ENCODE measurements at regions not wholly inside any gene's neighbourhood (a gene's known extent, or its start where the extent isn't known, plus 50 kb on each side); places are given as distances from the start of the nearest gene placed in this dataset.

- no peaks in the 10 kb centered on the region for H3K4me1 Mint-ChIP-seq (ENCODE audit: low read depth)
- no peak for DNase-seq
- ATAC-seq (replicated peaks in 1 of 2): no peak
- H3K36me3 Mint-ChIP-seq (ENCODE audit: insufficient read depth in 2 of 2): no peaks in the 10 kb centered on the region
- H3K9me3 Mint-ChIP-seq: no peaks in the 10 kb centered on the region
- no peak overlapping the region for H3K27ac Mint-ChIP-seq
- no peak overlapping the region for H3K4me3 Mint-ChIP-seq
- H3K27me3 Mint-ChIP-seq (ENCODE audit: low read depth): no peaks in the 10 kb centered on the region
These were observed 891.1 kb upstream of the HS3ST1 start for GRCh38 chr4:12319765-12320164.

GRCh38 chr4:12304905-12305304 lies 876.2 kb upstream of the HS3ST1 start:
- H3K9me3 Mint-ChIP-seq: peaks cover 11 to 12% of the 10 kb centered on the region in 2 donors

DNA sequence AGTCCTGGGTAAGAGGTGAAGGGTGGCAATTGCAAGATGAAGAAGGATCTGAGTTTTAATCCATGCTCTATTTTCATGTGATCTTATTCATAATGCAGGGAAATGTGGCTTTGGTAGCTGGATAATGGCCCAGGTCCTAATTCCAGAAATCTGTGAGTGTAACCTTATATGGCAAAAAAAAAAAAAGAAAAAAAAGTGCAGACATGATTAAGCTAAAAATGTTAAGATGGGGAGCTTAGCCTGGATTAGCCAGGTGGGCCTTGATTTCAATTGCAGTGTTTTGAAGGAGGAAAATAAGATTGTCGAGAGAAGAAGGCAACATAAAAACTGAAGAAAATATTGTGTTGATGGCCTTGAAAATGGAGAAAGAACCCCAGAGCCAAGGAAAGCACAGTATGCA lies 867.7 kb upstream of the HS3ST1 start:
- Mint-ChIP-seq H3K27ac (no peak overlapping the region), H3K4me1 (ENCODE audit: low read depth) (no peaks in the 10 kb centered on the region), H3K4me3 (no peak overlapping the region), H3K36me3 (ENCODE audit: insufficient read depth in 2 of 2) (no peaks in the 10 kb centered on the region), H3K27me3 (ENCODE audit: low read depth) (no peaks in the 10 kb centered on the region), H3K9me3 (peaks cover 6% of the 10 kb centered on the region in 2 donors)
- DNase-seq: no peak
- ATAC-seq (replicated peaks in 1 of 2): no peak

More at GRCh38 chr4:12304905-12305304, 876.2 kb upstream of the HS3ST1 start:
- Mint-ChIP-seq H3K27ac (no peak overlapping the region), H3K4me3 (no peak overlapping the region), H3K4me1 (ENCODE audit: low read depth) (no peaks in the 10 kb centered on the region), H3K27me3 (ENCODE audit: low read depth) (no peaks in the 10 kb centered on the region), H3K36me3 (ENCODE audit: insufficient read depth in 2 of 2) (no peaks in the 10 kb centered on the region)
- ATAC-seq (replicated peaks in 1 of 2): no peak
- no peak for DNase-seq

- Mint-ChIP-seq H3K9me3 (peaks cover 5 to 6% of the 10 kb centered on the region in 2 donors), H3K27ac (no peak overlapping the region), H3K4me3 (no peak overlapping the region), H3K36me3 (ENCODE audit: insufficient read depth in 2 of 2) (no peaks in the 10 kb centered on the region), H3K27me3 (ENCODE audit: low read depth) (no peaks in the 10 kb centered on the region), H3K4me1 (ENCODE audit: low read depth) (no peaks in the 10 kb centered on the region)
- DNase-seq (no peak), ATAC-seq (replicated peaks in 1 of 2) (no peak)
These were observed 865.3 kb upstream of the HS3ST1 start for GRCh38 chr4:12293906-12294525.

DNA sequence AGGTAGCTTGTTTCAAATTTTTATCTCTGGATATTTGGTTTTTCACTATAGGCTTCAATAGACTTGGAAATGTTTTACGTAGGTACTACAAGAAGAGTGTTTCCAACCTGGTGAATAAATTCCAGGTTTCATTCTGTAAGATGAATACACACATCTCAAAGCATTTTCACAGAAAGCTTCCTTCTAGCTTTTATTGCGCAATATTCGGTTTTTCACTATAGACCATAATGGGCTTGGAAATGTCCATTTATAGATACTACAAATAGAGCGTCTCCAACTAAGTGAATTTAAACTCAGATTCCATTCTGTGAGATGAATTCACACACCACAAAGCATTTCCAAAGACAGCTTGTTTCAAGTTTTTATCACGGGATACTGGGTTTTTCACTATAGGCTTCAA lies 857.7 kb upstream of the HS3ST1 start:
- no peak overlapping the region for H3K27ac Mint-ChIP-seq
- no peak for DNase-seq
- H3K9me3 Mint-ChIP-seq: peaks cover 0 to 1% of the 10 kb centered on the region in 2 donors
- H3K4me3 Mint-ChIP-seq: no peak overlapping the region
- no peaks in the 10 kb centered on the region for H3K4me1 Mint-ChIP-seq (ENCODE audit: low read depth)
- H3K27me3 Mint-ChIP-seq (ENCODE audit: low read depth): no peaks in the 10 kb centered on the region
- peaks cover 0 to 4% of the 10 kb centered on the region in 2 donors for H3K36me3 Mint-ChIP-seq (ENCODE audit: insufficient read depth in 2 of 2)
- no peak for ATAC-seq (replicated peaks in 1 of 2)

GRCh38 chr4:12270546-12270945 lies 841.9 kb upstream of the HS3ST1 start:
- Mint-ChIP-seq H3K27me3 (ENCODE audit: low read depth) (no peaks in the 10 kb centered on the region), H3K4me1 (ENCODE audit: low read depth) (no peaks in the 10 kb centered on the region), H3K36me3 (ENCODE audit: insufficient read depth in 2 of 2) (no peaks in the 10 kb centered on the region), H3K9me3 (peaks cover 3 to 4% of the 10 kb centered on the region in 2 donors), H3K4me3 (no peak overlapping the region), H3K27ac (no peak overlapping the region)
- ATAC-seq (replicated peaks in 1 of 2) (no peak), DNase-seq (no peak)

- Mint-ChIP-seq H3K9me3 (peaks cover 3 to 7% of the 10 kb centered on the region in 2 donors), H3K4me3 (no peak overlapping the region), H3K27ac (no peak overlapping the region), H3K4me1 (ENCODE audit: low read depth) (no peaks in the 10 kb centered on the region), H3K27me3 (ENCODE audit: low read depth) (no peaks in the 10 kb centered on the region), H3K36me3 (ENCODE audit: insufficient read depth in 2 of 2) (no peaks in the 10 kb centered on the region)
- ATAC-seq (replicated peaks in 1 of 2): no peak
- no peak for DNase-seq
These were observed 836.9 kb upstream of the HS3ST1 start for GRCh38 chr4:12265554-12265953.

GRCh38 chr4:12260453-12260852 lies 831.8 kb upstream of the HS3ST1 start:
- Mint-ChIP-seq H3K4me1 (ENCODE audit: low read depth) (no peaks in the 10 kb centered on the region), H3K36me3 (ENCODE audit: insufficient read depth in 2 of 2) (peaks cover 0 to 3% of the 10 kb centered on the region in 2 donors), H3K9me3 (peaks cover 8 to 9% of the 10 kb centered on the region in 2 donors), H3K27me3 (ENCODE audit: low read depth) (no peaks in the 10 kb centered on the region), H3K27ac (no peak overlapping the region), H3K4me3 (no peak overlapping the region)
- ATAC-seq (replicated peaks in 1 of 2): no peak
- no peak for DNase-seq

DNA sequence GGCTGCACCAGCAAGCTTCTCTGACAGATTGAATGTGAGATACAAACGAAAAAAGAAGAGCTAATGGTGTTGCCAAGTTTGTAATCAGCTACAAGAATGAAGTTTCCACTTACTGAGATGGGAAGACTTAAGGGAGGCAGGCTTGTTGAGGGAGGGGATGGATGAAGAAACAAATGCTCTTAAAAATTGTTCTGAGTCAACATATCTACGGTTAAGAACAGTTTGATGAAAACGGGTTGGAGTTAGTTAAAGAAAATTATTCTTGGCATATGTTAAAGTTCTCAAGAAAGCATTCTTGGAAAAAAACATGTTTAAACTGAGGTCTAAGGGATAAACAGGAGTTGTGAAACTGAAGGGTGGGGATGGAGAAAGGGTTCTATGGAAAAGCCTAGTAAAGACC lies 816.3 kb upstream of the HS3ST1 start:
- ATAC-seq (replicated peaks in 1 of 2): no peak
- Mint-ChIP-seq H3K27ac (no peak overlapping the region), H3K36me3 (ENCODE audit: insufficient read depth in 2 of 2) (peaks cover 0 to 1% of the 10 kb centered on the region in 2 donors)

DNA sequence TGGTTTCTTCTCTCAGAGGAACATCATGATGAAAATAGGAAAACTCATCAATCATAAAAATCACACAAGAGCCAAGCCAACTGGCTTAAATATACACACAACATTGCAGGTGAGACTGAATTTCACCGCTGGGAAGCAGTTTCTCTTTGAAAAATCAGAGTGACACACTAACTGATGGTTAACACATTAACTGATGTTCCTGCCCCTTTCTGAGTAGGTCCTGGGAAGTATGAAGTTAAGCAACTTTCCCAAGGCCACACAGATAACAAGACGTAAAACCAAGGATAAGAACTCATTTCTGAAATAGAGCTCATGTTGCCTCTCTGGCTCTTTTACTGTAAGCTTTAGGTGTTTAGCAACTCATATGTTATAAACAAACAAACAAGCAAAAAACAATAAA lies 813.7 kb upstream of the HS3ST1 start:
- H3K4me3 Mint-ChIP-seq: no peak overlapping the region
- H3K27ac Mint-ChIP-seq: no peak overlapping the region
- no peaks in the 10 kb centered on the region for H3K27me3 Mint-ChIP-seq (ENCODE audit: low read depth)
- peaks cover 1 to 2% of the 10 kb centered on the region in 2 donors for H3K36me3 Mint-ChIP-seq (ENCODE audit: insufficient read depth in 2 of 2)
- peaks cover 7 to 11% of the 10 kb centered on the region in 2 donors for H3K9me3 Mint-ChIP-seq
- no peak for ATAC-seq (replicated peaks in 1 of 2)
- no peaks in the 10 kb centered on the region for H3K4me1 Mint-ChIP-seq (ENCODE audit: low read depth)
- DNase-seq: no peak

More for the DNA sequence above, 816.3 kb upstream of the HS3ST1 start:
- H3K4me1 Mint-ChIP-seq (ENCODE audit: low read depth): no peaks in the 10 kb centered on the region
- H3K4me3 Mint-ChIP-seq: no peak overlapping the region
- DNase-seq: no peak
- peaks cover 7 to 10% of the 10 kb centered on the region in 2 donors for H3K9me3 Mint-ChIP-seq
- H3K27me3 Mint-ChIP-seq (ENCODE audit: low read depth): no peaks in the 10 kb centered on the region

- Mint-ChIP-seq H3K36me3 (ENCODE audit: insufficient read depth in 2 of 2) (peaks cover 0 to 3% of the 10 kb centered on the region in 2 donors), H3K4me1 (ENCODE audit: low read depth) (no peaks in the 10 kb centered on the region), H3K9me3 (peaks cover 3 to 12% of the 10 kb centered on the region in 2 donors), H3K27ac (no peak overlapping the region), H3K27me3 (ENCODE audit: low read depth) (no peaks in the 10 kb centered on the region), H3K4me3 (no peak overlapping the region)
- no peak for DNase-seq
- no peak for ATAC-seq (replicated peaks in 1 of 2)
These were observed 811.4 kb upstream of the HS3ST1 start for GRCh38 chr4:12239897-12240636.

DNA sequence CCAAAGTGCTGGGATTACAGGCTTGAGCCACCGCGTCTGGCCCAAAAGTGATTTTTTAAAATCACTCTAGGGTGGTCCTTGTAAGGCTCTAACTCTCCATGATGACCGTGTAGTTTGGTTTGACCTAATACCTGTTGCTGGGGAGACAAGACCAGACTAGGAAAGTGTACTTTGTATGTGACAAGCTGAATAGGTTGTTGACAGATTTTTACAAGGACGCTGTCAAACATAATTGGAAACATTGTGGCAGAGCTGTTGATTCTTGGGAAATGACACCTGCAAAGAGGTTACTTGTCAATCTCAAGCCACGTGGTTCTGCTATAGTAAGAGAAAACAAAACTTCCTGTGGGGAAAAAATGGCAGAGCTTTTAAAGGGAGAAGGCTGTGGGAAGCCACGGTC lies 802.4 kb upstream of the HS3ST1 start:
- DNase-seq: no peak
- H3K9me3 Mint-ChIP-seq: peaks cover 4 to 7% of the 10 kb centered on the region in 2 donors
- ATAC-seq (replicated peaks in 1 of 2): no peak
- no peak overlapping the region for H3K27ac Mint-ChIP-seq
- H3K36me3 Mint-ChIP-seq (ENCODE audit: insufficient read depth in 2 of 2): no peaks in the 10 kb centered on the region
- no peaks in the 10 kb centered on the region for H3K27me3 Mint-ChIP-seq (ENCODE audit: low read depth)
- H3K4me1 Mint-ChIP-seq (ENCODE audit: low read depth): no peaks in the 10 kb centered on the region
- no peak overlapping the region for H3K4me3 Mint-ChIP-seq

DNA sequence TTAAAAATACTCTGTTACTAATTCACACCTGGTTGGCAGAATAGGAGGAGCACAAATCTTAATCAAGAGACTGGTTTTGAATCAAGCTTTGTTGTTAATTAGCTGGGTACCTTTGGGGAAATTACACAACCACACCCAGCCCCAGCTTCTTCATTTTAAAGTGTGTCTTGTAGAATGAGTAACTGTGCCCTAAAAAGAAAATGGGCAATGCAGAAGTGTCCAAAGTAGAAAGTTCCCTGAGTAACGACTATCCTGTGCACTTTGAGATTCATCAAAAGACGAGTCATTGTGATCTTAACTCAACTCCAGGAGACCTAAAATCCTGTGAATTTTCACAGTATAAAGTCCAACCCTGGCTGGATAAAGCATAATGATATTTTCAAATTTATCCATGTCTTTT lies 792.3 kb upstream of the HS3ST1 start:
- Mint-ChIP-seq H3K27ac (no peak overlapping the region), H3K4me3 (no peak overlapping the region), H3K4me1 (ENCODE audit: low read depth) (no peaks in the 10 kb centered on the region), H3K36me3 (ENCODE audit: insufficient read depth in 2 of 2) (no peaks in the 10 kb centered on the region), H3K27me3 (ENCODE audit: low read depth) (no peaks in the 10 kb centered on the region), H3K9me3 (peaks cover 0 to 6% of the 10 kb centered on the region in 2 donors)
- DNase-seq (no peak), ATAC-seq (replicated peaks in 1 of 2) (no peak)

DNA sequence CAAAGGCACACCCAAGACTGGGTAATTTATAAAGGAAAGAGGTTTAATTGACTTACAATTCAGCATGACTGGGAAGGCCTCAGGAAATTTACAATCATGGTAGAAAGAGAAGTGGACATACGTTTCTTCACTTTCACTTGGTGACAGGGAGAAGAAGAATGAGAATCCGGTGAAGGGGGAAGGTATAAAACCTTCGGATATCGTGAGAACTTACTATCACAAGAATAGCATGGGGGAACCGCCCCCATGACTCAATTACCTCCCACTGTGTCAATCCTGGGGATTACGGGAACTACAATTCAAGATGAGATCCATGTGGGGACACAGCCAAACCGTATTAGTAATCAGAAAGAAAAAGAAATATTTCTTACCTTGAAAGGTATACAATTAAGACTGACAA lies 782.9 kb upstream of the HS3ST1 start:
- DNase-seq (no peak), ATAC-seq (replicated peaks in 1 of 2) (no peak)
- H3K4me1 Mint-ChIP-seq (ENCODE audit: low read depth): no peaks in the 10 kb centered on the region
- H3K27ac Mint-ChIP-seq: no peak overlapping the region
- no peaks in the 10 kb centered on the region for H3K27me3 Mint-ChIP-seq (ENCODE audit: low read depth)
- H3K4me3 Mint-ChIP-seq: no peak overlapping the region
- no peaks in the 10 kb centered on the region for H3K36me3 Mint-ChIP-seq (ENCODE audit: insufficient read depth in 2 of 2)
- H3K9me3 Mint-ChIP-seq: peaks cover 0 to 9% of the 10 kb centered on the region in 2 donors
